Activated naive CD8-positive, alpha-beta T cell treated with anti-CD3 and anti-CD28 coated beads, Interleukin-2, amount 50 U/mL, for 16 hours (primary cell): ENCODE measurements at regions not wholly inside any gene's neighbourhood (a gene's known extent, or its start where the extent isn't known, plus 50 kb on each side); places are given as distances from the start of the nearest gene placed in this dataset.

Source experiments
- DNase-seq: peaks from one replicate; pipeline ENCODE4 v3.0.0-alpha.2; 2020; ENCODE audit warnings: low read depth, low spot score

GRCh38 chr2:136572335-136572734, 193.0 kb upstream of the THSD7B start:
- no peak for DNase-seq

GRCh38 chr2:136557203-136557602, 208.1 kb upstream of the THSD7B start:
- DNase-seq = no peak

- no peak for DNase-seq
Observed at GRCh38 chr2:136550181-136550580, 215.2 kb upstream of the THSD7B start.

GRCh38 chr2:136539355-136539754, 226.0 kb upstream of the THSD7B start:
- no peak for DNase-seq

GRCh38 chr2:136538489-136538888, 226.9 kb upstream of the THSD7B start:
- DNase-seq = no peak

- no peak for DNase-seq
Observed at GRCh38 chr2:136534811-136535210, 230.5 kb upstream of the THSD7B start.

GRCh38 chr2:136532171-136532570, 233.2 kb upstream of the THSD7B start:
- DNase-seq = no peak

- DNase-seq = no peak
Observed at GRCh38 chr2:136531731-136532130, 233.6 kb upstream of the THSD7B start.

GRCh38 chr2:136530146-136530545, 235.2 kb upstream of the THSD7B start:
- no peak for DNase-seq

GRCh38 chr2:136527560-136527959, 237.8 kb upstream of the THSD7B start:
- DNase-seq = no peak

GRCh38 chr2:136522724-136523123, 242.6 kb upstream of the THSD7B start:
- DNase-seq = no peak

- DNase-seq = no peak
Observed at GRCh38 chr2:136517716-136518115, 247.6 kb upstream of the THSD7B start.

- DNase-seq = no peak
Observed at GRCh38 chr2:136510244-136510643, 255.1 kb upstream of the THSD7B start.

- no peak for DNase-seq
Observed at GRCh38 chr2:136505462-136505861, 259.9 kb upstream of the THSD7B start.

GRCh38 chr2:136502660-136503059, 262.7 kb upstream of the THSD7B start:
- no peak for DNase-seq

- no peak for DNase-seq
Observed at GRCh38 chr2:136497709-136498108, 267.6 kb upstream of the THSD7B start.

GRCh38 chr2:136496966-136497365, 268.4 kb upstream of the THSD7B start:
- DNase-seq = no peak

GRCh38 chr2:136495636-136496035, 269.7 kb upstream of the THSD7B start:
- no peak for DNase-seq

GRCh38 chr2:136492901-136493300, 272.4 kb upstream of the THSD7B start:
- DNase-seq = no peak

GRCh38 chr2:136490100-136490499, 275.2 kb upstream of the THSD7B start:
- no peak for DNase-seq

- no peak for DNase-seq
Observed at GRCh38 chr2:136487421-136487820, 277.9 kb upstream of the THSD7B start.

- DNase-seq = no peak
Observed at GRCh38 chr2:136486115-136486514, 279.2 kb upstream of the THSD7B start.

- DNase-seq = no peak
Observed at GRCh38 chr2:136482966-136483365, 282.4 kb upstream of the THSD7B start.

- DNase-seq = no peak
Observed at GRCh38 chr2:136482006-136482405, 283.3 kb upstream of the THSD7B start.

GRCh38 chr2:136479696-136480095, 285.6 kb upstream of the THSD7B start:
- DNase-seq = no peak
